ENCODE measurements at regions not wholly inside any gene's neighbourhood (a gene's known extent, or its start where the extent isn't known, plus 50 kb on each side); places are given as distances from the start of the nearest gene placed in this dataset.

DNA sequence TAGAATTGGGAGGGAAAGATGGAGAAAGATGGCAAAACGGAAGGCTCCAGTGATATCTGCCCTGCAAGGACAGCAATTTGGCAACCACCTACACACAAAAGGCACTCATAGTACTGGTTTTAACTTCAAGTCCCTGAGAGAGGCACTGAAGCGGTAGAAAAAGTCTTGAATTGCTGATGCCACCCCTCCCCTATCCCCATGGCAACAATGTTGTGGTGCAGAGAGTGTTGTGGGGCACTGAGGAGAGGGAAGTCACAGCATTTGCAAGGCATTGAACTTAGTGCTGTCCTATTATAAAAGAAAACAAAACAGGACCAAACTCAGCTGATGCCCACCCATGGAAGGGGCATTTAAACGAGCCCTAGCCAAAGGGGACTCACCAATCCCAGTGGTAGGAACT, 343.7 kb downstream of the HAO1 start:
- in situ Hi-C loops (cut with MboI; ENCODE audit: low sequenced_read_pairs): no loop called here

DNA sequence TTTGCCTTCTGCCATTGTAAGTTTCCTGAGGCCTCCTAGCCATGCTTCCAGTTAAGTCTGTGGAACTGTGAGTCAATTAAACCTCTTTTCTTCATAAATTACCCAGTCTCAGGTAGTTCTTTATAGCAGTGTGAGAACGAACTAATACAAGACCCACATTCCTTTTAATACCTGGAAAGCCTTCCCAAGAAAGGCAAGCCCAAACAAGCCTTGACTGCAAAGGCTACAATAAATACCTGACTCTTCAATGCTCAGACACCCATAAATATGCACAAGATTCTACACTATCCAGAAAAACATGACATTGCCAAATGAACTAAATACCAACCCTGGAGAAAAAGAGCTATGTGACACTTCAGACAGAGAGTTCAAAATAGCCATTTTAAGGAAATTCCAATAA, 338.8 kb downstream of the HAO1 start:
- in situ Hi-C loops (cut with MboI; ENCODE audit: low sequenced_read_pairs): no loop called here

DNA sequence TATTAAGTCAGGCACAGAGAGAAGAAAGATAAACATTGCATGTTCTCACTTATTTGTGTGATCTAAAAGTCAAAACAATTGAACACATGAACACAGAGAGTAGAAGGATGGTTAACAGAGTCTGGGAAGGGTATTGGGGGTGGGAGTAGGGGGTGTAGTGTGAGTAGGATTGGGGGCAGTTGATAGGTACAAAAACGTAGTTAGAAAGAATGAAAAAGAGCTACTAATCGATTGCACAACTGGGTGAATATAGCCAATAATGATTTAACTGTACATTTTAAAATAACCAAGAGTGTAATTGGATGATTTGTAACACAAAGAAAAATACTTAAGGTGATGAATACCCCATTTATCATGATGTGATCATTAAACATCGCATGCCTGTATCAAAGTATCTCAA, 333.3 kb downstream of the HAO1 start:
- in situ Hi-C loops (cut with MboI; ENCODE audit: low sequenced_read_pairs): no loop called here

DNA sequence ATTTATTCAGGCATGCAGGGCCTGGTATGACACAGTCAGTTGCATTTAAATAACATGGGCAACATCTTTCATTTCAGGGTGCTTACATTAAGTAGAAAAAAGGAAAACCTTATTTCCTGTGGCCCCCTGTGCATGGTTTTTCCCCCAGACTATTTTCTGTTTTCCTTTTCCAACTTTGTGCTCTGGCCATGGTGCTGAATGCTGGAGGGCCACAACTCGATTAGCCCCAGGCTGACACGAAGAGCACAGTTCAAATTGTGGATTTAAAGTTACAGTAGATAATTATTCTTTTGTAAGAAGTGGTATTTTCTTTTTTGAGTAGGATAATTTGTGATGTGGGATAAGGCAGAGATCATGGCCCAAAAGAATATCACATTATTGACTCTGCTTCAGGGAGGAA, 332.0 kb downstream of the HAO1 start:
- in situ Hi-C loops (cut with MboI; ENCODE audit: low sequenced_read_pairs): no loop called here

DNA sequence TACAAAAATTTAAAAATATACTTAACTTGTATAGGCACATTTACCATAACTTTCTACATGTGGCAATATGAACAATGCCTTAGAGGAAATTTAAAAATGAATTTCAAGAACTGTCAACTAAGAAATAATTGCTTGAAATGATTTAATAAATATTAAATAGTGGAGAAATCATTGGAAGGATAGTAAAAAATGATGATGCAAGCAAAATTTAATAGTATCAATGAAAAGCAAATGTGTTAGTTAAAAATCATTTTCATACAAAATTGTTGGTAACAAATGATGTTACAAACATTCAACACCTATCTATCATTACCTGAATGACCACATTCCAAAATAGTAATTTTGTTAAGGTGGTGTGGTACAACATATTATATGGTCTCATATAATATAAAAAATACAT, 331.0 kb downstream of the HAO1 start:
- in situ Hi-C loops (cut with MboI; ENCODE audit: low sequenced_read_pairs): no loop called here

DNA sequence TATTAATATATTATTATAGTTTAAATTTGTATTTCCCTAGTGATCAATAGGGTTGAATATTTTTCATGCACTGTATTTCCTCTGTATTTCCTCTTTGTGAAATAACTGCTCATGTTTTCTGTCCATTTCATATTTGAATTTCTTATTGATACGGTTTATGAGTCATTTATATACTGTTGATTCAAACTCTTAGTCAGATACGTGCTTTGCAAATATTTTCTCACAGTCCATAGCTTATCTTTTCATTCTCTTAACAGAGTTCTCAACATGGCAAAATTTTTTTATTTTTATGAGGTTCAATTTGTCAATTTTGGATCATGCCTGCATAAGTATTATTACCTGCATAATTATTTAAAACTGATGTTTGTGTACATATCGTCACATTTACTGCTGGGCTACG, 329.6 kb downstream of the HAO1 start:
- in situ Hi-C loops (cut with MboI; ENCODE audit: low sequenced_read_pairs): no loop called here

DNA sequence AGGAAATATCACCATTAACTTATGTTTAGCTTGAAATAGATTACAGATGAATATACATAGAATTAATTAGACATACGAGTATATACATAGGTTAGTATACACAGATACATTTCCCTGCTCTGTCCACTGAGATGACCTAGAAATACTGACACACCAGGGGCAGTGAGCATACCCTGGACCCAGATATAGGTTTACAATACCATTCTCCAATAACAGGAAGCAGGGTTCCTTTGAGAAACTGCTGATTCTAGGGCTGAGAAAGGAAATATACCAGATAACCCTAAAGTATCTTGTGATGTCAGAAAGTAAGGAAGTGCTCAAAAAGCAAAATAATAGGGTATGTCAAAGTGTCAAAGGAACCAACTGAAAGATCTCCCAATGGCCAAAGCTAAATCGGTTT, 322.5 kb downstream of the HAO1 start:
- in situ Hi-C loops (cut with MboI; ENCODE audit: low sequenced_read_pairs): no loop called here

DNA sequence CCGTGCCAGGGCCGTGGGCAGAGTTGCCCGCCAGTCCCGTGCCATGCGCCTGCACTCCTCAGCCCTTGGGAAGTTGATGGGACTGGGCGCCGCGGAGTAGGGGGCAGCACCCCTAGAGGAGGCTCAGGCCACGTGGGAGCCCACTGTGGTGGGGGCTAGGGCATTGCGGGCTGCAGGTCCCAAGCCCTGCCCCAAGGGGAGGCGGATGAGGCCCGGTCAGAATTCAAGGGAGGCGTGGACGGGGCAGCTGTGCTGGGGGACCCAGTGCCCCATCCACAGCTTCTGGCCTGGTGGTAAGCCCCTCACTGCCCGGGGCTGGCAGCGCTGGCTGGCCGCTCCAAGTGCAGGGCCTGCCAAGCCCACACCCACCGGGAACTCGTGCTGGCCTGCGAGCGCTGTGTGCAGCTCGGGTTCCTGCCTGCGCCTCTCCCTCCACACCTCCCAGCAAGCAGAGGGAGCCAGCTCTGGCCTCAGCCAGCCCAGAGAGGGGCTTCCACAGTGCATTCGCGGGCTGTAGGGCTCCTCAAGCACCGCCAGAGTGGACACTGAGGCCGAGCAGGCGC, 317.8 kb downstream of the HAO1 start:
- in situ Hi-C loops (cut with MboI; ENCODE audit: low sequenced_read_pairs): no loop called here

DNA sequence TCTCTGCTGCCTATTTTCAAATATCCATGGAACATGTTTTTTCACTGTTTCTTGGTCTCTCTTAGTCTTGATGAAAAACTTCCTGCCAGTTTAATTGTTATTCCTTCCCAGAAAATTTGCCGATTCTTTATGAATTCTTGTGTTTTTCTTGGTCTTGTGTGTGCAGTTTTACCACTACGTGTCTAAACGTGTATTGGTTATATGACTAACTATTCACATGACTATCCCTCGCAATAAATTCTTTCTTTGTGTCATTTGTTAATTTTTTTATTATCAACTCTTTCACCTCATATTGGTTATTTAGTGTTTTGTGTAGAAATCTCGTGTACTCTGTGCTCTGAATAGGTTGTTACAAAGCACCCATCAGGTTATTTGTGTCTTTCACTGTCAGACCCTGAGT, 315.4 kb downstream of the HAO1 start:
- in situ Hi-C loops (cut with MboI; ENCODE audit: low sequenced_read_pairs): no loop called here

DNA sequence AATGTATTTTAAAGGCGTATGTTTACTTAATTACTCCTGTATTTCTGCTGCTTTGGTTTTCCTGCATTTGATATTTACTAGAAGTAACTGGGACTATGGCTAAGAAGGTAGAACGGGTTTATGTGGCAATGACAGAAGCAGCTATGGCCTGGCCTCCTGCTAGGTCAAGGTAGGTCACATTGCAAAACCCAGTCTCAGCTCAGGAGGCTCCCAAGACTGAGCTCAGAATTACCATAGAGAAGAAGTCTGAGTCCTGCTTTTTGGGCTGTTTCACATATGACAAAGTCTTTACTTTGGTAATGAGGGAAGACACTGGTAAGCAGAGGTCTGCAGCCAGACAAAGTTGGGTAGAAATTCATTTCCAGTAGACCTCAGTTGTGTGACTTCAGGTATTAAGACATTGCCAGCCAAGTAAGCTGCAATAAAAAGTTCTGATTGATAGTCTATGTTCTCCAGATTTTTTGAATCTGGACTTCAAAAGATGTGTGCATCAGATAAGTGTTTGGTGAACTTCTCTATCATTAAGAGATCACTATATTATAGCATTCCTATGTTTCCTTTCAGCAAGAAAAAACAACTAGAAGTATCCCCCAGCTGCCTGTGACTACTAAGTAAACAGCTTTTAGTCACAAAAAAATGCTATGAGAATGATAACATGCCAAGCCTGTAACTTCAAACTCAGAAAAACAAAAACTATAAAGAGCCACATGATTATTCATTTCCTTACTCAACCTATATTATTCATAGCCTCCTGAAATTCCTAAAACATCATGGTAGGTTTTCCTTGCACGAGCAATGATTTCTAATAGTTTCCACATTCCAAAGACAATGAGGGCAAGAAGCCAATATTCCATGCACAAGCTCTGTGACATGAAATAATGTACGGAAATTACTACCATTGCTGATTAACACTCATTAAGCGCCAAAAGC, 312.3 kb downstream of the HAO1 start:
- in situ Hi-C loops (cut with MboI; ENCODE audit: low sequenced_read_pairs): no loop called here

DNA sequence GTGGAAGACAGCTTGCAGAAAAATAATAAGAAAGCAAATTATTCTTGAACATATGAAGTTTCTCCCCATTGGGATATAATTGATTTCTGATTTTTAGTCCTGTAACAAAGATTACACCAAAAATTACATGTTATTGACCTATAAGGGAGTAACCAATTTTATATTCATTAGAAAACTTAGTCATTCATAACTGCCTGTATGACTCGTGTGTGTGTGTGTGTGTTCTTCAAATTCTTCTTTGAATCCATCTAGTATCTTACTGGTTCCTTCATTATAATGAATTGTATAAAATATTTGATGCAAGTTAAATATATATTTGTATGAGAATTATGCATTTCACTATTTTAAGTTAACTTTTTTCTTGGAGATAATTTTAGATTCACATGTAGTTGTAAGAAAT, 310.4 kb downstream of the HAO1 start:
- in situ Hi-C loops (cut with MboI; ENCODE audit: low sequenced_read_pairs): no loop called here

DNA sequence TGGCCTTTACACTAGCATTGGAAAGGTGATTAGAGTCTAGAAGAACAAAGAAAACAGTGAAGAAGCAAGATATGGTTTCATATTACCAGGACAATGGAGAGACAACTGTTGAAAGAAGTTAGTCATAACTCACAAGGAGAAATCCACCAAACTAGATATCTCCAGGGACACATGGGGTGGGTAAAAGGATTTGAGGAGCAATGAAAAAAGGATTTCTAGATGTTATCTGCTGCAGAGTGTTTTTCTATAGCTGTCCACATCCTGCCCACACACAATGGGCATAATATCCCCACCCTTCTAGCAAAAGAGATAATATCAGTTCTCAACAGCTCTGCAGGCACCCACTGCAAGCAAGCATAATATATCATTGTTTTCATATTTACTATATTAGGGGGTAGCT, 303.1 kb downstream of the HAO1 start:
- in situ Hi-C loops (cut with MboI; ENCODE audit: low sequenced_read_pairs): no loop called here

DNA sequence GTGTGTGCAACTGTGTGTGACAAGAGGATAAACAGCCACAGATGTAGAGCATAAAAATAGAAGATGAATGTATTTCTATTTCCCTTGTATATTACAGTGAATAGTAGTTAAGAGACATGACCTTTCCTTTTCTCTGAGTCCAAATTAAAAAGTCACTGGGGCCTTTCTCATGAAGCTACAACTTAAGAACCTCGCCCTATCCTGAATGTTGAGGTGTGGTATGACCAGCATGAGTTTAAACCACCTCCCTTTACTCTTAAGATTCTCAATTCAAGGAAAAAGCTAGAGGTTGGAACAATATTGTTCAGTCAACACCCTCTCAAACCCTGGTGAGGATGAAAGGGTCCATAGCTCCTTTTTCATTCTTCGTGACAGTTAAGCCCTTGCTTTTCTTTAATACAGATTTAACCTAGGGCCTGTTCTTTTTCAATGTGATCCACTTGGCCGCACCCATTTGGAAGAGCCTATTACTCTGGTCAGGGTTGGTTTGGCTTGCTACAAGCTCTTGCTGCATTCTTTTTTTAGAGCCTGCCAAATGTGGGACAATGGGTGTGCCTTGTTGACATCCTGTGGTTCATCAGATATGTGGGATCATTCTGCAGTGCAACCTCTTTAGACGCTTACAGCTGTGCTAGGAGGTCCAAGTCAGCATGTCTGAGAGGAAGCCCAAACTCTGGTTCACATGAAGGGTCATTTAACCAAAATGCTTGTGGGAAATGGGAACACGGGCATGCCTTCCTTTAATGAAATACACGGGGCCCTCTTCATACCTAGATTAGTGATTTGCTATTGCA, 290.0 kb downstream of the HAO1 start:
- in situ Hi-C loops (cut with MboI; ENCODE audit: low sequenced_read_pairs): no loop called here

DNA sequence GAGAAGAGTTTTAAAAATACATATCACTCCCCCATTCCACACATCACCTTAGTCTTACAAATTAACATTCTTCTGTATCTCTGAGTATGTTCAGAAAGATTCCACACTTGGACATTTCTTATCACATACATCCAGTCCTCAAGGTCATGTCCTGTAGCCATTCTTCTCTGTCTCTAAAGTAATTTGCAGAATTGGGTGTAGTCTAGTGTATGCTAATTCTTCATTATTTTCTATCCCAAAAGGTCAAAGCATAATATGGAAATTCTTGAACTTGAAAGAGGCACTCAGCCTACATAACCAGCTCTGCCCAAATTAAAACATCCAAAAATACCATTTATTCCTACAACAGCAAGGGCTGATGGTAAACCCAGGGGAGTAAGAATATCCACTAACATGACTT, 286.0 kb downstream of the HAO1 start:
- in situ Hi-C loops (cut with MboI; ENCODE audit: low sequenced_read_pairs): no loop called here

DNA sequence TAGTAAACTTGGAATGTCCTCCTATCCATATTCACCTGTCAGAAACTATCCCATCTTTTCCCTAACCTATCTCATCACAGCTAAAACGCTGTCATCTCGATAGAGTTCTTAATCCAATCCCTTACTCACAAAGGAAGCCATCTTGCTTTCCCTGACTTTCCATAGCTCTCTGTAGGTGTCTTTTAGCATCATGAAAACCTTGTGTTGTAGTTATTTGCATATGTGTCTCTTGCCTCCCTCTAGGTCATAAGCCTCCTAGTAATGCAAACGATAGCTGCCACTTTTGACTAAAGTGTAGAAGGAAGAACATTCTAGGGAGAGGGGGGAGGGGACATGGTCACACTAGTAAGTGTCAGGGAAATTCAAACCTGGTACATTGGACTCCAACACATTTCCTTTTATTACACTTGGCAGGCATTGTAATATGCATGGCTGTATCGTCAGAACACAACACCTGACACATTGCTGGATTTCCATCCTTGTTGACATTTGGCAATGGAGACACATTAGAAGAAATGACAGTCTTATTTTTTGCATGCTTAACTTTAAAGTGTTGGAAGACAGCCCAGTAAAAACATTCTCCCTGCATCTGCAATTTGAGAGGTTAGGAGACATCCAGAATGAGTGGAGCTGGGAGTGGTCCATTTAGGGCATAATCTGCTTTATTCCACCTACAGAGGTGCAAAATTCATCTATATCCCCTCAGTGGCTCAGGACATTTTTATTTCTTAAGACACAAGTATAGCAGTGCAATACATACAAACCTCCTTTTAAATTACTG, 283.4 kb downstream of the HAO1 start:
- in situ Hi-C loops (cut with MboI; ENCODE audit: low sequenced_read_pairs): no loop called here

DNA sequence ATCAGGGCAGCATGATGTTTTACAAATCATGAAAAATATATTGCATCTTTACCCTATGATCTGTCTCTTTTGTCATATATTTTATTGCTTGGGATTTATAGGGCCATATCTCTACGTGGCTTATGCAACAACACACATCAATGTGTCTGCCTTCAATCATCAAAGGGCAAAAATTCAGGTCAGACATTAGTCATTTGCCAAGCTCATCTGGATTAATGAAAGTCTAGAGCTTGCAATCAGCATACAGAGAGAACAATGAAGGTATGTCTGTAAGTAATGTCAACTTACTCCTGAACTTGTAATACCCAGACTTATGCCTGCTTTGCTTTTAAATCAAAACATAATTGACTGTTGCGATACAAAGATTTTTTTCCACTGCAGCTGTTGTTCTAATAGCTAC, 282.7 kb downstream of the HAO1 start:
- in situ Hi-C loops (cut with MboI; ENCODE audit: low sequenced_read_pairs): no loop called here

DNA sequence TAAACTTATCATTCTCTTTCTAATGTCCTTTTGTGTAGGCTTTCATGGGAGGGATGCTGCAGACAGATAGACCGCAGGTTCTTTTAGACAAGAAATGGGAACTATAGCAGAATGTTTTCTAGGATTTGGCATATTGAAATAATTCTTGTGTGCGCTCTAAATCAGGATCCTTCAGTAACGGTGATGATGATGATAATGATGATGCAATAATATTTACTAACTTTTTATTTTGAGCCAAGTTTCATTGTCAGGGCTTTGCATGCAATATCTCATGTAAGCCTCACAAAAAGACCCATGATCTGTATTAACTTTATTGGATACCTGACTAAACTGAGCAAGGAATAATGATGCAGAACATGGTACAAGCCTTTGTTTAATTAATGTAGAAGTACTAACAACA, 280.1 kb downstream of the HAO1 start:
- in situ Hi-C loops (cut with MboI; ENCODE audit: low sequenced_read_pairs): no loop called here

DNA sequence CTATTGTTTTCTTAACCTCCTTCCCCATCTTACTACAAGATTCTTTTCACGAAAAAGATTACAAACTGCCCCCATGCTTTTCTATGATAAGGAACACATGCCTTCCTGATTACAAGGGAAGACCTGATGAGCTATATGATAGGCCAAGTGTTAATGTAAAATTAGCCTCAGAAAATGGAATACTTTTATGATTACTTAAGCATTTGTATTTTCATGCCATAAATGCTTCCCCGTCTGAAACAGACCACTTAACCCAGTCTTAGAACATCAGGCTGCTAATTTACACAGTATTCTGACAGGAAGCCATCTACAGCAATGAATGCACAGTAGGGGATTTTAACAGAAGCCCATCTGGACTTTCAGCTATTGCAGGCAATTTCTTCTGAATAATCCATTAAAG, 274.9 kb downstream of the HAO1 start:
- in situ Hi-C loops (cut with MboI; ENCODE audit: low sequenced_read_pairs): no loop called here

DNA sequence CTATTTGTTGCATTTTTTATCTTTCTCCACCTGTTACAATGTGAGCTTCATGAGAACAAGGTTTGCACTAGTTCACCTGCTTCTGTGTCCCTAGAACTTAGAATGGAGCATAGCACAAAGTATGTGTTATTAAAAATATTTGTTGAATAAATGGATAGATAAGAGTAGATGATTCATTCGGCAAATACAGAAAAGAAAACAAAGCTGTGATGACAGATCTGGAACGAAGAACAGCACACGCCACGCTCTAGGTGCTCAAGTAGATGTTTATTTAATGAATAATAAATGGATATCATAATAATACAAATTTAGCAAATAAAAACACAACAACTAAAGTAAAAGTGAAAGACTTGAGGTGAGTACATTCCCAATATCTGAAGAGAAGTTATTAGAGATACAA, 273.1 kb downstream of the HAO1 start:
- in situ Hi-C loops (cut with MboI; ENCODE audit: low sequenced_read_pairs): no loop called here

DNA sequence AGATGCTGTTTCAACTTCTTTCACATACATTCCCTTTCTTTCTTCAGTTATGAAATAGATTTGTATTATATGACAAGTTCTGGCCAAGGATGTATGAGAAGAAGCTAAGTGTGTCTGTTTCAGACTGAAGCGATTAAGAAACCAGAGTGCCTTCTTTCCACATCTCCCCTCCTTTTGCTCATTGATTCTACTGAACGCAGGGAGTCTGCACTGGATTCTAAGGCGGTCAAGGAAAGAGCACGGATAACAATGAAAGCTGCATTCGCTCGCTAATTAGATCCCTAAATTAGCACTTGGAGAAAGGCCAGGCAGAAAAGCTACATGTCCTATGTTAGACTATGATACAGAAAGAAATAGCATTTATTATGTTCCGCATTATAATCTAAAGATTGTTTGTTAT, 267.7 kb downstream of the HAO1 start:
- in situ Hi-C loops (cut with MboI; ENCODE audit: low sequenced_read_pairs): no loop called here

DNA sequence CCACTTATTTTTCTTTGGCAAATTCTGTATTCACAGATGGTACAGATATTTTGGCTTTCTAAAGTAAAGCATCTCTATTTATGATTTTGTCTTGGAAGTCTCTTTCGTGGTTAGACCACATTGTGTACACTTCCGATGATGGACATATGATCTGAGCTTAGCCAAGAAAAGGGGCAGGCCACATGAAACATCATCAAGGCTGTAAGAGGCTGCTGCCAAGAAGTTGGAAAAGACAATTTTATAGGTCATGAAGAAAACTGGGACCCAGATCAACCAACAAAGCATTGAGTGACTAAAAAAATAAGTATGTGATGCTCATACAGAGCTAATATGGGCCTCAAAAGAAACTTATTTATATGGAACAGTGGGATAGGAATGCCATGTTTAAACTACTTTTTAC, 266.4 kb downstream of the HAO1 start:
- in situ Hi-C loops (cut with MboI; ENCODE audit: low sequenced_read_pairs): no loop called here

All from HL-60/S4 treated with retinoic acid at 250 ng/mL for 4 days and 3 days (cell line).